Liver (tissue), 8 donors: ENCODE measurements at regions not wholly inside any gene's neighbourhood (a gene's known extent, or its start where the extent isn't known, plus 50 kb on each side); places are given as distances from the start of the nearest gene placed in this dataset.

Source experiments
- DNase-seq: peaks from one replicate; pipeline ENCODE4 v3.0.0-alpha.2; 2017; ENCODE audit warnings: low spot score
- H3K27ac ChIP-seq, 2 donors: one replicate each; pipeline ENCODE4 v1.7.0; 2013; ENCODE audit warnings: inconsistent platforms in 2 of 2, low read length in 2 of 2, control low read depth in 1 of 2, low read depth in 1 of 2, mild to moderate bottlenecking in 1 of 2
- H3K27me3 ChIP-seq, 4 donors: one replicate each; pipeline versions ENCODE4 v1.6.1 to v1.7.0; 2013; ENCODE audit warnings: low read length in 3 of 4, inconsistent platforms in 1 of 4, mild to moderate bottlenecking in 1 of 4, moderate library complexity in 1 of 4; ENCODE audit not compliant: control insufficient read depth in 4 of 4, insufficient read depth in 4 of 4
- H3K36me3 ChIP-seq, 4 donors: one replicate each; pipeline versions ENCODE4 v1.6.1 to v1.7.0; 2013; ENCODE audit warnings: low read length in 3 of 4, mild to moderate bottlenecking in 3 of 4, low read depth in 1 of 4, moderate library complexity in 1 of 4; ENCODE audit not compliant: control insufficient read depth in 4 of 4, insufficient read depth in 3 of 4
- H3K4me1 ChIP-seq, 4 donors: one replicate each; pipeline versions ENCODE4 v1.6.1 to v1.7.0; 2013; ENCODE audit warnings: low read length in 3 of 4, mild to moderate bottlenecking in 3 of 4, moderate library complexity in 1 of 4; ENCODE audit not compliant: control insufficient read depth in 4 of 4, insufficient read depth in 4 of 4
- H3K4me3 ChIP-seq, 3 donors: one replicate each; pipeline versions ENCODE4 v1.6.1 to v1.7.0; 2013; ENCODE audit warnings: low read length in 3 of 3, control low read depth in 1 of 3, low read depth in 1 of 3, mild to moderate bottlenecking in 1 of 3
- H3K9ac ChIP-seq, 2 donors: one replicate each; pipeline ENCODE4 v1.7.0; 2013; ENCODE audit warnings: low read length in 2 of 2, mild to moderate bottlenecking in 2 of 2, moderate library complexity in 2 of 2, control low read depth in 1 of 2, low read depth in 1 of 2
- H3K9me3 ChIP-seq, 4 donors: one replicate each; pipeline versions ENCODE4 v1.6.1 to v1.7.0; 2013; ENCODE audit warnings: low read length in 3 of 4; ENCODE audit not compliant: control insufficient read depth in 4 of 4
- ATF3 ChIP-seq: IDR thresholded peaks from 2 replicates; pipeline ENCODE4 v1.6.1; 2016; ENCODE audit warnings: antibody characterized with exemption
- CTCF ChIP-seq: fragments of 150-350 bp; IDR thresholded peaks from 2 replicates; pipeline ENCODE4 v1.5.1; 2017; ENCODE audit warnings: improper control_type of control experiment, low read depth, low read length; ENCODE audit not compliant: missing input control
- EGR1 ChIP-seq, 2 donors: IDR thresholded peaks; 2 replicates each; pipeline ENCODE4 v1.6.1; 2016 to 2018; ENCODE audit warnings: antibody characterized with exemption in 2 of 2, low read depth in 2 of 2
- FOXA1 ChIP-seq: IDR thresholded peaks from 2 replicates; pipeline ENCODE4 v1.6.1; 2016; ENCODE audit warnings: antibody characterized with exemption
- FOXA2 ChIP-seq: IDR thresholded peaks from 2 replicates; pipeline ENCODE4 v1.6.1; 2016; ENCODE audit warnings: antibody characterized with exemption
- GABPA ChIP-seq, 2 donors: IDR thresholded peaks in 1 of 2; conservative IDR thresholded peaks in 1 of 2; 2 replicates each; pipeline ENCODE4 v1.6.1; 2016; ENCODE audit warnings: antibody characterized with exemption in 2 of 2, mild to moderate bottlenecking in 1 of 2, moderate library complexity in 1 of 2
- HNF4A ChIP-seq, 2 donors: conservative IDR thresholded peaks; 2 replicates each; pipeline ENCODE4 v1.6.1; 2016; ENCODE audit warnings: antibody characterized with exemption in 2 of 2, mild to moderate bottlenecking in 2 of 2
- HNF4G ChIP-seq: IDR thresholded peaks from 2 replicates; pipeline ENCODE4 v1.6.1; 2016; ENCODE audit warnings: antibody characterized with exemption
- JUND ChIP-seq, 2 donors: IDR thresholded peaks; 2 replicates each; pipeline ENCODE4 v1.6.1; 2016; ENCODE audit warnings: antibody characterized with exemption in 2 of 2
- MAX ChIP-seq: IDR thresholded peaks from 2 replicates; pipeline ENCODE4 v1.6.1; 2016; ENCODE audit warnings: antibody characterized with exemption
- NR2F2 ChIP-seq: IDR thresholded peaks from 2 replicates; pipeline ENCODE4 v1.6.1; 2016; ENCODE audit warnings: antibody characterized with exemption
- RAD21 ChIP-seq, 2 donors: IDR thresholded peaks; 2 replicates each; pipeline ENCODE4 v1.6.1; 2016; ENCODE audit warnings: antibody characterized with exemption in 2 of 2, mild to moderate bottlenecking in 2 of 2
- RXRA ChIP-seq, 2 donors: IDR thresholded peaks; 2 replicates each; pipeline ENCODE4 v1.6.1; 2017 to 2018; ENCODE audit warnings: antibody characterized with exemption in 2 of 2, mild to moderate bottlenecking in 1 of 2
- SP1 ChIP-seq: IDR thresholded peaks from 2 replicates; pipeline ENCODE4 v1.6.1; 2018; ENCODE audit warnings: antibody characterized with exemption, mild to moderate bottlenecking
- TAF1 ChIP-seq: conservative IDR thresholded peaks from 2 replicates; pipeline ENCODE4 v1.6.1; 2016; ENCODE audit warnings: antibody characterized with exemption, mild to moderate bottlenecking
- YY1 ChIP-seq: IDR thresholded peaks from 2 replicates; pipeline ENCODE4 v1.6.1; 2016; ENCODE audit warnings: antibody characterized with exemption, mild to moderate bottlenecking
- ZBTB33 ChIP-seq: IDR thresholded peaks from 2 replicates; pipeline ENCODE4 v1.6.1; 2016; ENCODE audit warnings: antibody characterized with exemption
- WGBS: extraction: QIAGEN DNeasy Blood & Tissue Kit; methylation state at CpG from one replicate; pipeline ENCODE4 v1.1.7; 2013; 5-methylcytosine and 5-hydroxymethylcytosine counted together
- TF ChIP-seq, protein P1 (sequence below): IDR thresholded peaks from 2 replicates; pipeline ENCODE4 v1.6.1; 2016; ENCODE audit warnings: antibody characterized with exemption, mild to moderate bottlenecking
- donor health status: healthy.
- donor health status: healthy.
- donor health status: healthy.
- donor health status: healthy.
- donor health status: healthy.

GRCh38 chr7:47712416-47712815, 130.5 kb upstream of the TNS3 start:
- 94% methylated on average over 11 of the region's 11 CpGs for WGBS
- no peaks in the 10 kb centered on the region for H3K27me3 ChIP-seq
- no peak for DNase-seq
- H3K36me3 ChIP-seq, result no peaks in the 10 kb centered on the region
- no peak overlapping the region for H3K4me3 ChIP-seq
- TF ChIP-seq FOXA1 (no peak), RXRA (IDR thresholded peaks at IDR 0.05) (no peak), JUND (IDR thresholded peaks at IDR 0.05) (no peak), FOXA2 (no peak), RAD21 (IDR thresholded peaks at IDR 0.05) (no peak), TAF1 (no peak), GABPA (IDR thresholded peaks at IDR 0.05 in 1 of 2, conservative IDR thresholded peaks at IDR 0.05 in 1 of 2) (no peak), YY1 (no peak), MAX (no peak), CTCF (no peak), ATF3 (no peak), NR2F2 (no peak), SP1 (no peak), HNF4A (conservative IDR thresholded peaks at IDR 0.05) (no peak), ZBTB33 (no peak), HNF4G (no peak), EGR1 (IDR thresholded peaks at IDR 0.05; ENCODE audit: low read depth in 2 of 2) (no peak)
- TF ChIP-seq, protein P1, sequence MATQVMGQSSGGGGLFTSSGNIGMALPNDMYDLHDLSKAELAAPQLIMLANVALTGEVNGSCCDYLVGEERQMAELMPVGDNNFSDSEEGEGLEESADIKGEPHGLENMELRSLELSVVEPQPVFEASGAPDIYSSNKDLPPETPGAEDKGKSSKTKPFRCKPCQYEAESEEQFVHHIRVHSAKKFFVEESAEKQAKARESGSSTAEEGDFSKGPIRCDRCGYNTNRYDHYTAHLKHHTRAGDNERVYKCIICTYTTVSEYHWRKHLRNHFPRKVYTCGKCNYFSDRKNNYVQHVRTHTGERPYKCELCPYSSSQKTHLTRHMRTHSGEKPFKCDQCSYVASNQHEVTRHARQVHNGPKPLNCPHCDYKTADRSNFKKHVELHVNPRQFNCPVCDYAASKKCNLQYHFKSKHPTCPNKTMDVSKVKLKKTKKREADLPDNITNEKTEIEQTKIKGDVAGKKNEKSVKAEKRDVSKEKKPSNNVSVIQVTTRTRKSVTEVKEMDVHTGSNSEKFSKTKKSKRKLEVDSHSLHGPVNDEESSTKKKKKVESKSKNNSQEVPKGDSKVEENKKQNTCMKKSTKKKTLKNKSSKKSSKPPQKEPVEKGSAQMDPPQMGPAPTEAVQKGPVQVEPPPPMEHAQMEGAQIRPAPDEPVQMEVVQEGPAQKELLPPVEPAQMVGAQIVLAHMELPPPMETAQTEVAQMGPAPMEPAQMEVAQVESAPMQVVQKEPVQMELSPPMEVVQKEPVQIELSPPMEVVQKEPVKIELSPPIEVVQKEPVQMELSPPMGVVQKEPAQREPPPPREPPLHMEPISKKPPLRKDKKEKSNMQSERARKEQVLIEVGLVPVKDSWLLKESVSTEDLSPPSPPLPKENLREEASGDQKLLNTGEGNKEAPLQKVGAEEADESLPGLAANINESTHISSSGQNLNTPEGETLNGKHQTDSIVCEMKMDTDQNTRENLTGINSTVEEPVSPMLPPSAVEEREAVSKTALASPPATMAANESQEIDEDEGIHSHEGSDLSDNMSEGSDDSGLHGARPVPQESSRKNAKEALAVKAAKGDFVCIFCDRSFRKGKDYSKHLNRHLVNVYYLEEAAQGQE, result no peak
- H3K4me1 ChIP-seq, result peaks cover 0 to 6% (median 4%) of the 10 kb centered on the region in 4 donors
- H3K9me3 ChIP-seq, result no peaks in the 10 kb centered on the region
- no peak overlapping the region for H3K9ac ChIP-seq
- no peak overlapping the region for H3K27ac ChIP-seq

GRCh38 chr7:47711776-47712175, 129.9 kb upstream of the TNS3 start:
- H3K27me3 ChIP-seq, result no peaks in the 10 kb centered on the region
- H3K4me3 ChIP-seq, result no peak overlapping the region
- TF ChIP-seq SP1 (no peak), GABPA (IDR thresholded peaks at IDR 0.05 in 1 of 2, conservative IDR thresholded peaks at IDR 0.05 in 1 of 2) (no peak), NR2F2 (no peak), JUND (IDR thresholded peaks at IDR 0.05) (no peak), HNF4A (conservative IDR thresholded peaks at IDR 0.05) (no peak), HNF4G (no peak), YY1 (no peak), ZBTB33 (no peak), EGR1 (IDR thresholded peaks at IDR 0.05; ENCODE audit: low read depth in 2 of 2) (no peak)
- TF ChIP-seq, protein P1, result no peak
- WGBS, result 96% methylated on average over 12 of the region's 12 CpGs
- no peak overlapping the region for H3K27ac ChIP-seq
- peaks cover 0 to 6% (median 4%) of the 10 kb centered on the region in 4 donors for H3K4me1 ChIP-seq
- DNase-seq, result no peak
- H3K9ac ChIP-seq, result no peak overlapping the region
- H3K36me3 ChIP-seq, result no peaks in the 10 kb centered on the region
- no peaks in the 10 kb centered on the region for H3K9me3 ChIP-seq
